Fibroblast of villous mesenchyme (primary cell): ENCODE measurements at regions not wholly inside any gene's neighbourhood (a gene's known extent, or its start where the extent isn't known, plus 50 kb on each side); places are given as distances from the start of the nearest gene placed in this dataset.
"Not testable (repeated sequence)": the region's sequence is repeated elsewhere in the genome, so short reads cannot be mapped to it uniquely, and the experiment has no call there.

Experiments
- DNase-seq: peaks from one replicate; pipeline ENCODE4 v3.0.0-alpha.2; 2010; ENCODE audit warnings: low read depth
- H3K4me3 ChIP-seq: 2 replicates; pipeline ENCODE4 v1.5.1; 2011; ENCODE audit warnings: low read depth, mild to moderate bottlenecking, low read length
- TF ChIP-seq, protein P1 (sequence below): IDR thresholded peaks from 2 replicates; pipeline ENCODE4 v1.5.1; 2012; ENCODE audit warnings: low read depth, mild to moderate bottlenecking, low read length; ENCODE audit not compliant: insufficient read depth

- no peak for DNase-seq
- TF ChIP-seq, protein P1, sequence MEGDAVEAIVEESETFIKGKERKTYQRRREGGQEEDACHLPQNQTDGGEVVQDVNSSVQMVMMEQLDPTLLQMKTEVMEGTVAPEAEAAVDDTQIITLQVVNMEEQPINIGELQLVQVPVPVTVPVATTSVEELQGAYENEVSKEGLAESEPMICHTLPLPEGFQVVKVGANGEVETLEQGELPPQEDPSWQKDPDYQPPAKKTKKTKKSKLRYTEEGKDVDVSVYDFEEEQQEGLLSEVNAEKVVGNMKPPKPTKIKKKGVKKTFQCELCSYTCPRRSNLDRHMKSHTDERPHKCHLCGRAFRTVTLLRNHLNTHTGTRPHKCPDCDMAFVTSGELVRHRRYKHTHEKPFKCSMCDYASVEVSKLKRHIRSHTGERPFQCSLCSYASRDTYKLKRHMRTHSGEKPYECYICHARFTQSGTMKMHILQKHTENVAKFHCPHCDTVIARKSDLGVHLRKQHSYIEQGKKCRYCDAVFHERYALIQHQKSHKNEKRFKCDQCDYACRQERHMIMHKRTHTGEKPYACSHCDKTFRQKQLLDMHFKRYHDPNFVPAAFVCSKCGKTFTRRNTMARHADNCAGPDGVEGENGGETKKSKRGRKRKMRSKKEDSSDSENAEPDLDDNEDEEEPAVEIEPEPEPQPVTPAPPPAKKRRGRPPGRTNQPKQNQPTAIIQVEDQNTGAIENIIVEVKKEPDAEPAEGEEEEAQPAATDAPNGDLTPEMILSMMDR, result no peak
- no peak overlapping the region for H3K4me3 ChIP-seq
Observed at GRCh38 chr22:22322792-22323191, 78.2 kb downstream of the VPREB1 start.

DNA sequence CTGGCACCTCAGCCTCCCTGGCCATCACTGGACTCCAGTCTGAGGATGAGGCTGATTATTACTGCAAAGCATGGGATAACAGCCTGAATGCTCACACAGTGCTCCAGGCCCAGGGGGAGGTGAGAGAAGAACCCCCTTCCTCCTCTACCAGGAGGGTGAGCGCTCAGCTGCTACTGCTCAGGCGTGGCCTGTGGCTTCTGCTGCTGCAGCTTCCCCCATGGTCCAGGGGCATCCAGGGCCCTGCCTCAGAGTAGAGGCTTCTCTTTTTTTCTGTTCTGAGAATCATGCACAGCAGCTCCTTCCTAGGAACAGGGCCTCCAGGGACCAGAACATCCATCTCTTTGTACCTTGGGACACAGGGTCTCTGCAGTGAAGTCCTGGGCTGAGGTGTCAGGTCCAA lies 83.1 kb downstream of the VPREB1 start:
- TF ChIP-seq, protein P1, result no peak
- no peak for DNase-seq
- H3K4me3 ChIP-seq, result no peak overlapping the region

DNA sequence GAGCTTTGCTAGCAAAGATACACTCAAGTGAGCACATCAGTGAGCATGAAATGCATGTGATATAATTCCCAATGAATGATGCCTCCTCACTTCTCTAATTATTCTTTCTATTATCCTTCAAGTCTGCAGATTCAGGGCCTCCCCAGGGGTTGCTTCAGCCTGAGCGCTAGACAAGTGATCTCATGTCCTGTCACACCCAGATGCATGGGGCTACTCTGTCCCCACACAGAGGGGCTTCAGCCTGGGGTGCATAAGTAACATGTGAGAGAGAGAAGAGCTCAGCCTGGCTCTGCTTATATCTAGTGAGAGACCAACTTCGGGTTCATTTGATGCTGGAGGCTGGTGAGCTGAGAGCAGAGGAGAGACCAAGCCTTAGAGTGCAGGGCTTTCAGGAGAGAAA lies 85.2 kb downstream of the VPREB1 start:
- TF ChIP-seq, protein P1, result no peak
- DNase-seq, result no peak
- H3K4me3 ChIP-seq, result no peak overlapping the region

- not testable (repeated sequence) for H3K4me3 ChIP-seq, DNase-seq
Observed at GRCh38 chr22:22335640-22336039, 91.1 kb downstream of the VPREB1 start.

DNA sequence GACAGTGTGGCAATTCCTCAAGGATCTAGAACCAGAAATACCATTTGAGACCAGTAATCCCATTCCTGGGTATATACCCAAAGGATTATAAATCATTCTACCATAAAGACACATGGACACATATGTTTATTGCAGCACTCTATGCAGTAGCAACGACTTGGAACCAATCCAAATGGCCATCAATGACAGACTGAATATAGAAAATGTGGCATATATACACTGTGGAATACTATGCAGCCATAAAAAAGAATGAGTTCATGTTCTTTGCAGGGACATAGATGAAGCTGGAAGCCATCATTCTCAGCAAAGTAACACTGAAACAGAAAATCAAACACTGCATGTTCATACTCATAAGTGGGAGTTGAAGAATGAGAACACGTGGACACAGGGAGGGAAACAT lies 91.7 kb downstream of the VPREB1 start:
- not testable (repeated sequence) for H3K4me3 ChIP-seq, DNase-seq

DNA sequence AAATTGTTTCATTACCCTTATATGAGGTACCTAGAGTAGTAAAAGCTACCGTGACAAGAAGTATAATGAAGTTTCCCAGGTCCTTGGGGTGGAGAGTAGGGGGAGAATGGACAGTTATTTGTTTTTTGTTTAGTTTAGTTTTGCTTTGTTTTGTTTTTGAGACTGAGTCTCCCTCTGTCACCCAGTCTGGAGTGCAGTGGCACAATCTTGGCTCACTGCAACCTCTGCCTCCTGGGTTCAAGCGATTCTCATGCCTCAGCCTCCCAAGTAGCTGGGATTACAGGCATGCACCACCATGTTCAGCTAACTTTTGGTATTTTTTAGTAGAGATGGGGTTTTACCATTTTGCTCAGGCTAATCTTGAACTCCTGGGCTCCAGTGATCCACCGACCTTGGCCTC lies 94.2 kb downstream of the VPREB1 start:
- not testable (repeated sequence) for DNase-seq, H3K4me3 ChIP-seq

GRCh38 chr22:22341736-22342135 lies 97.2 kb downstream of the VPREB1 start:
- H3K4me3 ChIP-seq, result no peak overlapping the region
- TF ChIP-seq, protein P1, result no peak
- no peak for DNase-seq

DNA sequence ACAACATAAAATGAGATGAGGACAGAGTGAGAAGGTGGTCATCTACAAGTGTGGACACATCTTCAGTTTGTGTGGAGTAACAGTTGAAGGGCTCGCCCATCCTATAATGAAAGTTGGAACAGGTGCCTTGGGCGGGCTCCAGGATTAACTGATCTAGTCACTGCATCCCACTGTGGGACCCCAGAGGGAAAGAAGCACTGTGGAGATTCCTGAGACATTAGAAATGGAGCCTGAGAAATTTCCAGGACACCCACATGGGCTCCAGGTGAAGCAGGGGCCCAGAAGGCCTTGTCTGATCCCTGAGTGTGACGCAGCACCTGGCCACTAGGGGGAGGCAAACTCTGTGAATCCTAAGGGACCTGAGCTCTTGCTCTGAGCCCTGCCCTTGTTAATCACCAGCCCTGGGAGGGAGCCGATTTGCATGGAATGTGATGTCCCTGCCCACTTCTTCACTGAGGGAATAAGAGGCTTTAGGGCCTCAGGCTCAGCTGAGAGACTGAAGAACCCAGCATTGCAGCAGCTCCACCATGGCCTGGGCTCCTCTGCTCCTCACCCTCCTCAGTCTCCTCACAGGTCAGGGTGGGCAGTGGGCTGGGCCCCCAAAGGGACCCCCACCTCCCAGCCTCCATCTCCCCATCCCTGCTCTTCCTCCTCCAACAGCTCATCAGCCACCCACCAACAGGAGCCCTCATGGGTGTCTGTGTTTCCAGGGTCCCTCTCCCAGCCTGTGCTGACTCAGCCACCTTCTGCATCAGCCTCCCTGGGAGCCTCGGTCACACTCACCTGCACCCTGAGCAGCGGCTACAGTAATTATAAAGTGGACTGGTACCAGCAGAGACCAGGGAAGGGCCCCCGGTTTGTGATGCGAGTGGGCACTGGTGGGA lies 98.4 kb downstream of the VPREB1 start:
- peak; percentile 13 for DNase-seq

More for the DNA sequence above, 98.4 kb downstream of the VPREB1 start:
- H3K4me3 ChIP-seq, result no peak overlapping the region
- TF ChIP-seq, protein P1, result peak; percentile 89
